ENCODE measurements at regions not wholly inside any gene's neighbourhood (a gene's known extent, or its start where the extent isn't known, plus 50 kb on each side); places are given as distances from the start of the nearest gene placed in this dataset.

GRCh38 chr3:99087277-99087676, 185.8 kb upstream of the DCBLD2 start:
- DNase-seq = no peak

- DNase-seq = no peak
These were observed 183.3 kb upstream of the DCBLD2 start for GRCh38 chr3:99084826-99085225.

GRCh38 chr3:99084156-99084555, 182.7 kb upstream of the DCBLD2 start:
- no peak for DNase-seq

GRCh38 chr3:99071096-99071495, 169.6 kb upstream of the DCBLD2 start:
- DNase-seq = no peak

GRCh38 chr3:99069973-99070372, 168.5 kb upstream of the DCBLD2 start:
- no peak for DNase-seq

GRCh38 chr3:99066863-99067262, 165.4 kb upstream of the DCBLD2 start:
- DNase-seq = no peak

- DNase-seq = no peak
These were observed 147.7 kb upstream of the DCBLD2 start for GRCh38 chr3:99049164-99049563.

GRCh38 chr3:99041747-99042146, 140.3 kb upstream of the DCBLD2 start:
- DNase-seq = no peak

GRCh38 chr3:99031778-99032177, 130.3 kb upstream of the DCBLD2 start:
- DNase-seq = no peak

- DNase-seq = no peak
These were observed 122.2 kb upstream of the DCBLD2 start for GRCh38 chr3:99023590-99024192.

- no peak for DNase-seq
These were observed 120.0 kb upstream of the DCBLD2 start for GRCh38 chr3:99021466-99021865.

GRCh38 chr3:99016452-99016851, 115.0 kb upstream of the DCBLD2 start:
- no peak for DNase-seq

- DNase-seq = no peak
These were observed 112.4 kb upstream of the DCBLD2 start for GRCh38 chr3:99013777-99014315.

GRCh38 chr3:99013077-99013476, 111.6 kb upstream of the DCBLD2 start:
- no peak for DNase-seq

GRCh38 chr3:99012051-99012450, 110.6 kb upstream of the DCBLD2 start:
- no peak for DNase-seq

- DNase-seq = no peak
These were observed 108.4 kb upstream of the DCBLD2 start for GRCh38 chr3:99009851-99010250.

- no peak for DNase-seq
These were observed 105.2 kb upstream of the DCBLD2 start for GRCh38 chr3:99006686-99007085.

GRCh38 chr3:98999675-99000074, 98.2 kb upstream of the DCBLD2 start:
- no peak for DNase-seq

- no peak for DNase-seq
These were observed 92.8 kb upstream of the DCBLD2 start for GRCh38 chr3:98994128-98994762.

GRCh38 chr3:98991393-98991792, 89.9 kb upstream of the DCBLD2 start:
- no peak for DNase-seq

GRCh38 chr3:98990657-98991056, 89.2 kb upstream of the DCBLD2 start:
- no peak for DNase-seq

GRCh38 chr3:98986073-98986472, 84.6 kb upstream of the DCBLD2 start:
- no peak for DNase-seq

GRCh38 chr3:98985431-98985830, 83.9 kb upstream of the DCBLD2 start:
- DNase-seq = no peak

GRCh38 chr3:98984024-98984423, 82.5 kb upstream of the DCBLD2 start:
- DNase-seq = no peak

- no peak for DNase-seq
These were observed 80.9 kb upstream of the DCBLD2 start for GRCh38 chr3:98982351-98982750.
